Bronchial epithelial cell (primary cell): ENCODE measurements at regions not wholly inside any gene's neighbourhood (a gene's known extent, or its start where the extent isn't known, plus 50 kb on each side); places are given as distances from the start of the nearest gene placed in this dataset.

Source experiments
- DNase-seq: peaks from one replicate; pipeline ENCODE4 v3.0.0-alpha.2; 2010; ENCODE audit warnings: low read depth
- FAIRE-seq: peaks from 2 replicates; lab custom pipeline; 2011; peaks lifted over from hg19 to GRCh38; lab: Jason Lieb, UNC
- H3K27me3 ChIP-seq: 2 replicates; pipeline ENCODE4 v1.5.1; 2011; ENCODE audit warnings: low read length; ENCODE audit not compliant: control insufficient read depth, insufficient read depth
- H3K36me3 ChIP-seq: 2 replicates; pipeline ENCODE4 v1.5.1; 2011; ENCODE audit warnings: low read length; ENCODE audit not compliant: control insufficient read depth, insufficient read depth
- H3K4me3 ChIP-seq: 2 replicates; pipeline ENCODE4 v1.5.1; 2011; ENCODE audit warnings: mild to moderate bottlenecking, low read depth, low read length, control low read depth
- CTCF ChIP-seq: IDR thresholded peaks from 2 replicates; pipeline ENCODE4 v1.5.1; 2011; ENCODE audit warnings: mild to moderate bottlenecking, moderate library complexity, low read length, control low read depth, inconsistent platforms; ENCODE audit not compliant: insufficient read depth, severe bottlenecking

DNA sequence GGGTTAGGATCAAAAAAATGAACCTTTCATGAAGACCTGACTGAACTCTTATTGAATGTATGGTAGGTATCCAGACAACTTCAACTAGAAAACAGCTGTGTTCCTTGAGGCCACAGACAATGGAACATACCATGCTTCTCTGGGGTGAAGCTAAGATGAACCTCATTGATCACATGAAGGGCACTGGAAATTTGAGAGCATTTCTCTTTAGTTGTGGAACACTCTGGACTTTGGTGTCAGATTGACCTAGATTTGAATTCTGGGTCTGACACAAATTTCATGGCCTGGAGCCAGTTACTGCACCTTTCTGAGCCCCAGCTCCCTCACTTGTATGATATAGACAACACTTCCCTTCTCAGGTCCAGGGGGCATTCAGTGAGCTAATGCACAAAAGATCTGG lies 411.2 kb upstream of the ID2 start:
- H3K36me3 ChIP-seq, result no peaks in the 10 kb centered on the region
- H3K4me3 ChIP-seq, result no peak overlapping the region
- TF ChIP-seq CTCF, result no peak
- DNase-seq, result no peak
- no peak for FAIRE-seq
- no peaks in the 10 kb centered on the region for H3K27me3 ChIP-seq

DNA sequence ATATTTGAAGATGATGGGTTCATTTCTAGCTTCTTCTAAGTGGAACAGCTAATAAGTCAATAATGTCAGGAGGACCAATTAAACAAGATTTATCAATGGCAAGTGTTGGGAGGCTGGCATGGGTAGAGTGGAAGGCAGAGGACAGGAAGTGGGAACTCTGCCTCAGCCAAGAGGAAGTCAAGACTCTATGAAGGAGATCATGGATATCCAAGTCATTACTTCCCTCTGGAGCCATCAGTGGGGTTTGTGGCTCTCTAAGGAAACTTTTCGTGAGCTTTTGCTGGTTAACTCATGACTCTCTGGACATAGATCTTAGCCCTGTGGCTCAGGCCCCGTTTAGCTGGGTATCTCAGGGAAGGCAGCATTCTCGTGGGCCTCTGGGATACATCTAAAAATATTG lies 410.4 kb upstream of the ID2 start:
- DNase-seq (no peak), FAIRE-seq (no peak)
- Histone ChIP-seq H3K36me3 (no peaks in the 10 kb centered on the region), H3K4me3 (no peak overlapping the region), H3K27me3 (no peaks in the 10 kb centered on the region)
- no peak for TF ChIP-seq CTCF

DNA sequence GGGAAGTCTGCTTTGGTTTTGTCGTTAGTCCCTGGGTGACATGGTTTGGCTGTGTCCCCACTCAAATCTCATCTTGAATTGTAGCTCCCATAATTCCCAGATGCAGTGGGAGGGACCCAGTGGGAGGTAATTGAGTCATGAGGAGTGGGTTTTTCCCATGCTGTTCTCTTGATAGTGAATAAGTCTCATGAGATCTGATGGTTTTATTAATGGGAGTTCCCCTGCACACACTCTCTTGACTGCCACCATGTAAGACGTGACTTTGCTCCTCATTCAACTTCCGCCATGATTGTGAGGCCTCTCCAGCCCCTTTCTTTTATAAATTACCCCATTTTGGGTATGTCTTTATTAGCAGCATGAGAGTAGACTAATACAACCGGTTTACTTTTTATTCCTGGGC lies 405.8 kb upstream of the ID2 start:
- DNase-seq (no peak), FAIRE-seq (no peak)
- H3K27me3 ChIP-seq, result no peaks in the 10 kb centered on the region
- TF ChIP-seq CTCF, result no peak
- H3K36me3 ChIP-seq, result no peaks in the 10 kb centered on the region
- no peak overlapping the region for H3K4me3 ChIP-seq

DNA sequence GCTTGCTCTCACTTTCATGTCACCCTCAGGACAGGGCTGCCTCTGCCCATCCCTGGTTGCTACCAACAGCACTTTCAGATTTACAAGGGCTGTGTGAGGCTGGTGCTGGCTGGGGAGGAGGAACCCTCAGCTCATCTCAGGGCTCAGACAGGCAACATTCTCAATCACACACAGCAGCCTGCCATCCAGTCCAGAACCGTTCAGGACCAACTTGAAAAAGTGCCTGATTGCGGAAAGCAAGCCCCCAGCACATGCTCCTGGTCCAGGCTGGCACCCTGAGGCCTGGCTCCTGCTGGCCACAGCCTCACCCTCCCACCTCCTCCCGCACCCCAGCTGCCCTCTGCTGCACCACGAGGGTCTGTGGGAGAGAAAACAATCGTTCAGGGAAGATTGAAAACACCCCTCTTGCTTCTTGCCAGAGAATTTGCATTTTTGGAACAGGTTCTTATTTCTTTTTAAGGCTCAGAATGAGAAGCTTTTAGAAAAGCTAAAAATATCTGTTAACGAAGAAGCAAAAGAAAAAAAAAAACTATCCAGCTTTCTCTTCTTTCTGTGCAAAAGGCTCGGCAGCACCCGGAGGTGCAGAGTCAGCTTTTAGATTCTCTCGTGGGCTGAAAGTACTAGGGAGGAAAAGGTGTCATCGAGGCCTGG lies 403.8 kb upstream of the ID2 start:
- FAIRE-seq, result no peak
- Histone ChIP-seq H3K4me3 (no peak overlapping the region), H3K36me3 (no peaks in the 10 kb centered on the region), H3K27me3 (no peaks in the 10 kb centered on the region)
- no peak for DNase-seq
- no peak for TF ChIP-seq CTCF

DNA sequence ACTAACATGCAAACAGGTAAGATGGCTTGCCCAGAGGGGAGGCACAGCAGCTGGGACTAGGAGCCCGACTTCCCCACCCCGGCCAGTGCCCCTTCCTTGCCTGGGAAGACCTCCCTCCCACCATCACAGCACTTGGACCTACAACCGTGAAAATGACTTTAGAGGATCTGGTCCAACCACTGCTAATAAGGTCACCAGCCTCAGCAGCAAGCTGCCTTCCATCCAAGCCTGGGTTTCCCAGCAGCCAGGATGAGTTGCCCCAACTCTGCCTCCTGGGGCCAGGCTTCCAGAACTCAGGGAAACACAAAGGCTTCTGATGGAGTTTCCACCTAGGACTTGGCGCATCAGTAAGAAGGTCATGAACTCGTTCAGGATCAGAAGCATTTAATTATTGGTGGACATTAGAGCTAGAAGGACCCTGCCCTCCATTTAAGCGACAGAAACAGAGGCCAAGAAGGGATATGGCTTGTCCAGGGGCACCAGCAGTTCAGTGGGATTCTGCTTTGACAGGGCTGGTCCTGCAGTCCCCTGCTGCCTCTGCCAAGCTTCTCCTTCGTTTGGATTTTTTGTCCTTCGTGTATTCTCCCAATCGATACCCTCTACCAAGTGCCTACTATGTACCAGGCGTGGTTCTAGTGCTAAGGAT lies 403.0 kb upstream of the ID2 start:
- no peak for DNase-seq
- H3K36me3 ChIP-seq, result no peaks in the 10 kb centered on the region
- no peaks in the 10 kb centered on the region for H3K27me3 ChIP-seq
- FAIRE-seq, result no peak
- H3K4me3 ChIP-seq, result no peak overlapping the region
- no peak for TF ChIP-seq CTCF
